ENCODE measurements at regions not wholly inside any gene's neighbourhood (a gene's known extent, or its start where the extent isn't known, plus 50 kb on each side); places are given as distances from the start of the nearest gene placed in this dataset.

- ChIA-PET POLR2A (no interaction called here), CTCF (no interaction called here)
- Histone ChIP-seq H3K36me3 (ENCODE audit: insufficient read depth, low read length) (no peaks in the 10 kb centered on the region), H3K4me3 (ENCODE audit: low read length) (no peak overlapping the region), H3K4me1 (ENCODE audit: insufficient read depth, low read length) (no peaks in the 10 kb centered on the region), H3K9me3 (ENCODE audit: low read length) (no peaks in the 10 kb centered on the region), H3K27me3 (ENCODE audit: insufficient read depth, low read length, poor library complexity, severe bottlenecking) (no peaks in the 10 kb centered on the region), H3K27ac (ENCODE audit: low read depth, low read length) (no peak overlapping the region)
- no peak overlapping the region for H3K27ac Mint-ChIP-seq
- no peak for DNase-seq
- peaks cover 0 to 2% (median 0%) of the 10 kb centered on the region in 5 donors for H3K9me3 Mint-ChIP-seq
- peaks cover 0 to 4% of the 10 kb centered on the region in 2 donors for H3K27me3 Mint-ChIP-seq
- no peak overlapping the region for H3K4me3 Mint-ChIP-seq
- H3K36me3 Mint-ChIP-seq = peaks cover 0 to 2% (median 0%) of the 10 kb centered on the region in 3 donors
- no peaks in the 10 kb centered on the region for H3K4me1 Mint-ChIP-seq
These were observed 180.6 kb upstream of the LRRN1 start for GRCh38 chr3:3618623-3619022.

GRCh38 chr3:3615533-3615932, 183.7 kb upstream of the LRRN1 start:
- H3K4me3 ChIP-seq (ENCODE audit: low read length) = no peak overlapping the region
- peaks cover 0 to 2% (median 0%) of the 10 kb centered on the region in 5 donors for H3K9me3 Mint-ChIP-seq
- no peaks in the 10 kb centered on the region for H3K4me1 ChIP-seq (ENCODE audit: insufficient read depth, low read length)
- peaks cover 0 to 4% of the 10 kb centered on the region in 2 donors for H3K27me3 Mint-ChIP-seq
- no peak for DNase-seq
- H3K27ac Mint-ChIP-seq = no peak overlapping the region
- no peak overlapping the region for H3K4me3 Mint-ChIP-seq
- H3K9me3 ChIP-seq (ENCODE audit: low read length) = no peaks in the 10 kb centered on the region
- peaks cover 0 to 2% (median 0%) of the 10 kb centered on the region in 3 donors for H3K36me3 Mint-ChIP-seq
- H3K27ac ChIP-seq (ENCODE audit: low read depth, low read length) = no peak overlapping the region
- no peaks in the 10 kb centered on the region for H3K36me3 ChIP-seq (ENCODE audit: insufficient read depth, low read length)
- no peaks in the 10 kb centered on the region for H3K4me1 Mint-ChIP-seq
- ChIA-PET CTCF (no interaction called here), POLR2A (no interaction called here)
- no peaks in the 10 kb centered on the region for H3K27me3 ChIP-seq (ENCODE audit: insufficient read depth, low read length, poor library complexity, severe bottlenecking)

- Mint-ChIP-seq H3K9me3 (peaks cover 0 to 15% (median 6%) of the 10 kb centered on the region in 5 donors), H3K4me3 (no peak overlapping the region), H3K36me3 (peaks cover 0 to 2% (median 0%) of the 10 kb centered on the region in 3 donors), H3K4me1 (no peaks in the 10 kb centered on the region), H3K27me3 (peaks cover 0 to 1% of the 10 kb centered on the region in 2 donors), H3K27ac (no peak overlapping the region)
- Histone ChIP-seq H3K27me3 (ENCODE audit: insufficient read depth, low read length, poor library complexity, severe bottlenecking) (no peaks in the 10 kb centered on the region), H3K4me1 (ENCODE audit: insufficient read depth, low read length) (no peaks in the 10 kb centered on the region), H3K9me3 (ENCODE audit: low read length) (no peaks in the 10 kb centered on the region), H3K4me3 (ENCODE audit: low read length) (no peak overlapping the region), H3K27ac (ENCODE audit: low read depth, low read length) (no peak overlapping the region), H3K36me3 (ENCODE audit: insufficient read depth, low read length) (no peaks in the 10 kb centered on the region)
- POLR2A ChIA-PET = no interaction called here
- DNase-seq = no peak
- CTCF ChIA-PET = no interaction called here
These were observed 188.5 kb upstream of the LRRN1 start for GRCh38 chr3:3610581-3611298.

- POLR2A ChIA-PET = no interaction called here
- H3K36me3 Mint-ChIP-seq = no peaks in the 10 kb centered on the region
- H3K4me3 Mint-ChIP-seq = no peak overlapping the region
- H3K9me3 ChIP-seq (ENCODE audit: low read length) = no peaks in the 10 kb centered on the region
- DNase-seq = no peak
- CTCF ChIA-PET = no interaction called here
- H3K4me1 ChIP-seq (ENCODE audit: insufficient read depth, low read length) = no peaks in the 10 kb centered on the region
- H3K27me3 Mint-ChIP-seq = no peaks in the 10 kb centered on the region
- no peaks in the 10 kb centered on the region for H3K27me3 ChIP-seq (ENCODE audit: insufficient read depth, low read length, poor library complexity, severe bottlenecking)
- no peak overlapping the region for H3K4me3 ChIP-seq (ENCODE audit: low read length)
- H3K9me3 Mint-ChIP-seq = peaks cover 0 to 19% (median 8%) of the 10 kb centered on the region in 5 donors
- no peaks in the 10 kb centered on the region for H3K4me1 Mint-ChIP-seq
- no peak overlapping the region for H3K27ac Mint-ChIP-seq
- no peak overlapping the region for H3K27ac ChIP-seq (ENCODE audit: low read depth, low read length)
- H3K36me3 ChIP-seq (ENCODE audit: insufficient read depth, low read length) = no peaks in the 10 kb centered on the region
These were observed 192.9 kb upstream of the LRRN1 start for GRCh38 chr3:3606321-3606720.

- H3K36me3 ChIP-seq (ENCODE audit: insufficient read depth, low read length) = no peaks in the 10 kb centered on the region
- H3K4me1 ChIP-seq (ENCODE audit: insufficient read depth, low read length) = no peaks in the 10 kb centered on the region
- Mint-ChIP-seq H3K9me3 (peaks cover 0 to 19% (median 8%) of the 10 kb centered on the region in 5 donors), H3K4me3 (no peak overlapping the region), H3K4me1 (no peaks in the 10 kb centered on the region), H3K27me3 (no peaks in the 10 kb centered on the region), H3K36me3 (no peaks in the 10 kb centered on the region), H3K27ac (no peak overlapping the region)
- no peak for DNase-seq
- H3K27me3 ChIP-seq (ENCODE audit: insufficient read depth, low read length, poor library complexity, severe bottlenecking) = no peaks in the 10 kb centered on the region
- no peak overlapping the region for H3K27ac ChIP-seq (ENCODE audit: low read depth, low read length)
- no peaks in the 10 kb centered on the region for H3K9me3 ChIP-seq (ENCODE audit: low read length)
- CTCF ChIA-PET = no interaction called here
- no peak overlapping the region for H3K4me3 ChIP-seq (ENCODE audit: low read length)
- POLR2A ChIA-PET = no interaction called here
These were observed 194.0 kb upstream of the LRRN1 start for GRCh38 chr3:3605226-3605625.

GRCh38 chr3:3603351-3603750, 195.9 kb upstream of the LRRN1 start:
- Histone ChIP-seq H3K4me1 (ENCODE audit: insufficient read depth, low read length) (no peaks in the 10 kb centered on the region), H3K36me3 (ENCODE audit: insufficient read depth, low read length) (no peaks in the 10 kb centered on the region), H3K27ac (ENCODE audit: low read depth, low read length) (no peak overlapping the region), H3K9me3 (ENCODE audit: low read length) (no peaks in the 10 kb centered on the region), H3K4me3 (ENCODE audit: low read length) (no peak overlapping the region), H3K27me3 (ENCODE audit: insufficient read depth, low read length, poor library complexity, severe bottlenecking) (no peaks in the 10 kb centered on the region)
- no peaks in the 10 kb centered on the region for H3K4me1 Mint-ChIP-seq
- H3K36me3 Mint-ChIP-seq = no peaks in the 10 kb centered on the region
- no peak overlapping the region for H3K27ac Mint-ChIP-seq
- H3K4me3 Mint-ChIP-seq = no peak overlapping the region
- DNase-seq = no peak
- H3K9me3 Mint-ChIP-seq = peaks cover 0 to 13% (median 6%) of the 10 kb centered on the region in 5 donors
- ChIA-PET POLR2A (no interaction called here), CTCF (no interaction called here)
- no peaks in the 10 kb centered on the region for H3K27me3 Mint-ChIP-seq

GRCh38 chr3:3600665-3601340, 198.4 kb upstream of the LRRN1 start:
- H3K4me1 Mint-ChIP-seq = no peaks in the 10 kb centered on the region
- DNase-seq = no peak
- H3K27me3 Mint-ChIP-seq = no peaks in the 10 kb centered on the region
- Histone ChIP-seq H3K4me1 (ENCODE audit: insufficient read depth, low read length) (no peaks in the 10 kb centered on the region), H3K4me3 (ENCODE audit: low read length) (no peak overlapping the region), H3K27ac (ENCODE audit: low read depth, low read length) (no peak overlapping the region), H3K27me3 (ENCODE audit: insufficient read depth, low read length, poor library complexity, severe bottlenecking) (no peaks in the 10 kb centered on the region), H3K9me3 (ENCODE audit: low read length) (no peaks in the 10 kb centered on the region), H3K36me3 (ENCODE audit: insufficient read depth, low read length) (no peaks in the 10 kb centered on the region)
- no peaks in the 10 kb centered on the region for H3K36me3 Mint-ChIP-seq
- H3K9me3 Mint-ChIP-seq = peaks cover 0 to 18% (median 2%) of the 10 kb centered on the region in 5 donors
- ChIA-PET CTCF (no interaction called here), POLR2A (no interaction called here)
- H3K27ac Mint-ChIP-seq = no peak overlapping the region
- no peak overlapping the region for H3K4me3 Mint-ChIP-seq

GRCh38 chr3:3599016-3599415, 200.2 kb upstream of the LRRN1 start:
- Mint-ChIP-seq H3K4me1 (no peaks in the 10 kb centered on the region), H3K27ac (no peak overlapping the region), H3K36me3 (no peaks in the 10 kb centered on the region), H3K9me3 (peaks cover 1 to 13% (median 2%) of the 10 kb centered on the region in 5 donors), H3K4me3 (no peak overlapping the region), H3K27me3 (no peaks in the 10 kb centered on the region)
- Histone ChIP-seq H3K9me3 (ENCODE audit: low read length) (no peaks in the 10 kb centered on the region), H3K27ac (ENCODE audit: low read depth, low read length) (no peak overlapping the region), H3K4me3 (ENCODE audit: low read length) (no peak overlapping the region), H3K4me1 (ENCODE audit: insufficient read depth, low read length) (no peaks in the 10 kb centered on the region), H3K36me3 (ENCODE audit: insufficient read depth, low read length) (no peaks in the 10 kb centered on the region), H3K27me3 (ENCODE audit: insufficient read depth, low read length, poor library complexity, severe bottlenecking) (no peaks in the 10 kb centered on the region)
- CTCF ChIA-PET = no interaction called here
- POLR2A ChIA-PET = no interaction called here
- no peak for DNase-seq
